Thyroid gland (tissue), 4 donors: ENCODE measurements at regions not wholly inside any gene's neighbourhood (a gene's known extent, or its start where the extent isn't known, plus 50 kb on each side); places are given as distances from the start of the nearest gene placed in this dataset. TPM values are rescaled to one million over a fixed set of nuclear protein-coding genes. Genes with fewer than 3 reads are reported as not detected.

ENCODE experiments used
- DNase-seq, 2 donors: peaks; one replicate each; pipeline ENCODE4 v3.0.0-alpha.2; 2019
- H3K27ac ChIP-seq, 3 donors: fragments of 200-600 bp; sonication (generic); 1 replicate in 2 of 3; 2 replicates in 1 of 3; pipeline ENCODE4 v1.5.1; 2016 to 2019; ENCODE audit warnings: mild to moderate bottlenecking in 1 of 3, moderate library complexity in 1 of 3
- H3K27me3 ChIP-seq: fragments of 200-600 bp; sonication (generic); one replicate; pipeline ENCODE4 v1.5.1; 2019
- H3K36me3 ChIP-seq, 2 donors: fragments of 200-600 bp; sonication (generic); one replicate each; pipeline ENCODE4 v1.5.1; 2016 to 2019
- H3K4me1 ChIP-seq, 2 donors: fragments of 200-600 bp; sonication (generic); one replicate each; pipeline ENCODE4 v1.5.1; 2017 to 2019
- H3K4me3 ChIP-seq, 3 donors: fragments of 200-600 bp; sonication (generic); replicated peaks in 1 of 3; 1 replicate in 2 of 3; 2 replicates in 1 of 3; pipeline ENCODE4 v1.5.1; 2016; ENCODE audit warnings: mild to moderate bottlenecking in 1 of 3
- H3K9me3 ChIP-seq: fragments of 200-600 bp; sonication (generic); one replicate; pipeline ENCODE4 v1.5.1; 2017
- CTCF ChIP-seq, 6 experiments: fragments of 200-600 bp in 3 of 6; fragments of 450-650 bp in 3 of 6; sonication (generic) in 3 of 6; IDR thresholded peaks; one replicate each; pipeline ENCODE4 v1.5.1; 2016 to 2019; ENCODE audit warnings: antibody characterized with exemption in 6 of 6, mild to moderate bottlenecking in 2 of 6, inconsistent platforms in 1 of 6, moderate library complexity in 1 of 6
- POLR2A ChIP-seq, 2 donors: fragments of 450-650 bp; IDR thresholded peaks; one replicate each; pipeline ENCODE4 v1.6.1; 2017; ENCODE audit warnings: antibody characterized with exemption in 2 of 2, mild to moderate bottlenecking in 2 of 2, moderate library complexity in 1 of 2
- WGBS, 2 donors: methylation state at CpG; one replicate each; pipeline ENCODE4 v1.1.5; 2017; 5-methylcytosine and 5-hydroxymethylcytosine counted together
- intact Hi-C: fragments of 100-400 bp; cut with DNase I; formaldehyde crosslinking; loops from one replicate; pipeline ENCODE4 v1.15.1; 2023
- small RNA-seq: library from RNA; depleted of rRNA; stranded (forward); fragments of <200 nt; gene quantifications from one replicate; pipeline ENCODE3, GENCODE V24; 2016

- TF ChIP-seq POLR2A (IDR thresholded peaks at IDR 0.05) = no peak
- TF ChIP-seq CTCF (IDR thresholded peaks at IDR 0.05) = no peak
- no peaks in the 10 kb centered on the region for H3K36me3 ChIP-seq
- peaks cover 6 to 15% of the 10 kb centered on the region in 2 donors for H3K4me1 ChIP-seq
- H3K4me3 ChIP-seq = no peak overlapping the region
- no peaks in the 10 kb centered on the region for H3K27me3 ChIP-seq
- H3K9me3 ChIP-seq = no peaks in the 10 kb centered on the region
- peak; percentile 45 to 63 for DNase-seq
- H3K27ac ChIP-seq = no peak overlapping the region
- intact Hi-C loops = no loop called here
- WGBS, 2 donors = 78 to 84% methylated on average over 7 of the region's 7 CpGs
Observed at GRCh38 chr1:14543191-14543840, 55.2 kb upstream of the KAZN start.

GRCh38 chr1:14544319-14544718 is 54.2 kb upstream of the KAZN start:
- TF ChIP-seq POLR2A (IDR thresholded peaks at IDR 0.05) = no peak
- no peak for TF ChIP-seq CTCF (IDR thresholded peaks at IDR 0.05)
- H3K27ac ChIP-seq = no peak overlapping the region
- intact Hi-C loops = no loop called here
- DNase-seq = no peak
- 81 to 87% methylated on average over 2 of the region's 2 CpGs for WGBS, 2 donors
- H3K4me1 ChIP-seq = peaks cover 7 to 22% of the 10 kb centered on the region in 2 donors
- H3K27me3 ChIP-seq = no peaks in the 10 kb centered on the region
- H3K9me3 ChIP-seq = no peaks in the 10 kb centered on the region
- no peaks in the 10 kb centered on the region for H3K36me3 ChIP-seq
- no peak overlapping the region for H3K4me3 ChIP-seq

- TF ChIP-seq POLR2A (IDR thresholded peaks at IDR 0.05) (no peak), CTCF (IDR thresholded peaks at IDR 0.05) (no peak)
- Histone ChIP-seq H3K36me3 (no peaks in the 10 kb centered on the region), H3K9me3 (no peaks in the 10 kb centered on the region), H3K27me3 (no peaks in the 10 kb centered on the region), H3K27ac (no peak overlapping the region), H3K4me3 (no peak overlapping the region), H3K4me1 (peaks cover 14 to 23% of the 10 kb centered on the region in 2 donors)
- no peak for DNase-seq
- WGBS, 2 donors = 89 to 95% methylated on average over 4 of the region's 4 CpGs
- intact Hi-C loops = no loop called here
Observed at GRCh38 chr1:14545422-14546025, 53.0 kb upstream of the KAZN start.

GRCh38 chr1:14546416-14546815 is 52.1 kb upstream of the KAZN start:
- TF ChIP-seq CTCF (IDR thresholded peaks at IDR 0.05) = no peak
- TF ChIP-seq POLR2A (IDR thresholded peaks at IDR 0.05) = no peak
- Histone ChIP-seq H3K4me3 (no peak overlapping the region), H3K36me3 (no peaks in the 10 kb centered on the region), H3K27ac (no peak overlapping the region), H3K4me1 (peaks cover 21 to 28% of the 10 kb centered on the region in 2 donors), H3K9me3 (no peaks in the 10 kb centered on the region), H3K27me3 (no peaks in the 10 kb centered on the region)
- no peak for DNase-seq
- intact Hi-C loops = no loop called here
- WGBS, 2 donors = 87% methylated on average over 3 of the region's 3 CpGs

Small RNA genes lying in the stretch of these regions (small RNA-seq; reads per million reads assigned to genes)
- gene RNU6-1265P = not detected
